DOHH2 (cell line): ENCODE measurements at regions not wholly inside any gene's neighbourhood (a gene's known extent, or its start where the extent isn't known, plus 50 kb on each side); places are given as distances from the start of the nearest gene placed in this dataset.

Source experiments
- H3F3A ChIP-seq: fragments of 200-600 bp; sonication (generic), shearing (Covaris generic); 2 replicates; pipeline ENCODE4 v1.6.0; 2016; ENCODE audit warnings: antibody characterized with exemption, mild to moderate bottlenecking; ENCODE audit not compliant: control insufficient read depth, insufficient read depth
- H3K27ac ChIP-seq: fragments of 200-600 bp; sonication (generic); 2 replicates; pipeline ENCODE4 v1.5.1; 2014; ENCODE audit warnings: low read depth, mild to moderate bottlenecking, low read length, moderate library complexity
- H3K27me3 ChIP-seq: fragments of 200-600 bp; sonication (generic); 2 replicates; pipeline ENCODE4 v1.6.1; 2014; ENCODE audit warnings: mild to moderate bottlenecking, low read length, mixed read lengths; ENCODE audit not compliant: control insufficient read depth
- H3K36me3 ChIP-seq: fragments of 200-600 bp; sonication (generic); 2 replicates; pipeline ENCODE4 v1.6.1; 2014; ENCODE audit warnings: mild to moderate bottlenecking, low read length, moderate library complexity, mixed read lengths; ENCODE audit not compliant: control insufficient read depth
- H3K4me1 ChIP-seq: fragments of 200-600 bp; sonication (generic); 2 replicates; pipeline ENCODE4 v1.6.1; 2014; ENCODE audit warnings: mild to moderate bottlenecking, low read length, mixed read lengths; ENCODE audit not compliant: control insufficient read depth
- H3K4me2 ChIP-seq: fragments of 200-600 bp; sonication (generic); 2 replicates; pipeline ENCODE4 v1.6.0; 2014; ENCODE audit warnings: mild to moderate bottlenecking, low read length, moderate library complexity
- H3K4me3 ChIP-seq: fragments of 200-600 bp; sonication (generic); 2 replicates; pipeline ENCODE4 v1.5.1; 2014; ENCODE audit warnings: mild to moderate bottlenecking, low read length, mixed read lengths
- H3K79me2 ChIP-seq: fragments of 200-600 bp; sonication (generic); 2 replicates; pipeline ENCODE4 v1.6.1; 2014; ENCODE audit warnings: mild to moderate bottlenecking, low read length, mixed read lengths; ENCODE audit not compliant: control insufficient read depth
- H3K9me2 ChIP-seq: fragments of 200-600 bp; sonication (generic); replicated peaks from 2 replicates; pipeline ENCODE4 v1.6.1; 2014; ENCODE audit warnings: mild to moderate bottlenecking, low read length, mixed read lengths; ENCODE audit not compliant: control insufficient read depth
- H3K9me3 ChIP-seq: fragments of 200-600 bp; sonication (generic); 2 replicates; pipeline ENCODE4 v1.6.1; 2014; ENCODE audit warnings: antibody characterized with exemption, low read length, mixed read lengths; ENCODE audit not compliant: control insufficient read depth, insufficient read depth
- H4K20me1 ChIP-seq: fragments of 200-600 bp; sonication (generic); 2 replicates; pipeline ENCODE4 v1.6.0; 2014; ENCODE audit warnings: low read depth, mild to moderate bottlenecking, antibody characterized with exemption, low read length, moderate library complexity; ENCODE audit not compliant: control insufficient read depth, insufficient read depth
- EZH2phosphoT487 ChIP-seq: fragments of 200-600 bp; sonication (generic); IDR thresholded peaks from 2 replicates; pipeline ENCODE4 v1.6.1; 2017; ENCODE audit warnings: borderline replicate concordance, mild to moderate bottlenecking, antibody characterized with exemption, low read length, moderate library complexity, mixed read lengths
- TF ChIP-seq, protein P1 (sequence below): fragments of 200-600 bp; sonication (generic); IDR thresholded peaks from one replicate; pipeline ENCODE4 v1.5.1; 2014; ENCODE audit warnings: antibody characterized with exemption, mild to moderate bottlenecking, low read depth, low read length; ENCODE audit not compliant: poor library complexity, severe bottlenecking

DNA sequence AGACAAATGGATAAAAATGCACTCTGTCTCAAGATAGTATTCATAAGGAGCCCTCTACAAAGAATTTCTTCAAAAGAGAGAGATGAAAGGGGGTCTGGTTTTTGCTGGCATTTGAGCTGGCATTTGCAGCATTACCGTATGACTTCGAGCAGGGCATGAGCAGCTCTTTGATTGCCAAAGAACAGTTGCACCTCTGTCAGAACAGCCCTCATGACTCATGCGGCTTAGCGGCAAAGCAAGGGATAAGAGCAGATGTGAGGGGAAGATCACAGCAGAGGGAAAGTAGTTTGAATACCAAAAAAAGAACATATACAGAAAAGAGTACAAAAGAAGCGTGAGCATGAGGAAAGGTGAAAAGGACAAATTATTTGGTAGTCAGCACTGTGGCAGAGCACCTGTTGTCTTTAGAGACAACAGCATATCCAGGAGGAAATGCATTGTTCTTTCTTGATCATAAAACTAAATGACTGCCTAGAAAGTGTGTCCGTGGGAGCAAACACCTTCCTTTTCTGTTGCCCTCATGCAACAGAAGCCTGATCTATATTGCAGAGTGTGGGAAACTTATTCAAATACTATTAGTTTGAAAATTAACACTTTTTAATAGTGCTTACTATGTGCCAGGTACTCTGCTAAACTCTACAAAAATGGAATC is 80.5 kb upstream of the SLC24A5 start:
- Histone ChIP-seq H3K4me2 (no peak overlapping the region), H3K36me3 (no peaks in the 10 kb centered on the region), H3K4me1 (no peaks in the 10 kb centered on the region), H3K9me2 (no peaks in the 10 kb centered on the region), H4K20me1 (no peaks in the 10 kb centered on the region), H3K9me3 (no peaks in the 10 kb centered on the region), H3F3A (no peaks in the 10 kb centered on the region), H3K27me3 (no peaks in the 10 kb centered on the region), H3K79me2 (no peaks in the 10 kb centered on the region), H3K27ac (no peak overlapping the region), H3K4me3 (no peak overlapping the region)
- TF ChIP-seq, protein P1, sequence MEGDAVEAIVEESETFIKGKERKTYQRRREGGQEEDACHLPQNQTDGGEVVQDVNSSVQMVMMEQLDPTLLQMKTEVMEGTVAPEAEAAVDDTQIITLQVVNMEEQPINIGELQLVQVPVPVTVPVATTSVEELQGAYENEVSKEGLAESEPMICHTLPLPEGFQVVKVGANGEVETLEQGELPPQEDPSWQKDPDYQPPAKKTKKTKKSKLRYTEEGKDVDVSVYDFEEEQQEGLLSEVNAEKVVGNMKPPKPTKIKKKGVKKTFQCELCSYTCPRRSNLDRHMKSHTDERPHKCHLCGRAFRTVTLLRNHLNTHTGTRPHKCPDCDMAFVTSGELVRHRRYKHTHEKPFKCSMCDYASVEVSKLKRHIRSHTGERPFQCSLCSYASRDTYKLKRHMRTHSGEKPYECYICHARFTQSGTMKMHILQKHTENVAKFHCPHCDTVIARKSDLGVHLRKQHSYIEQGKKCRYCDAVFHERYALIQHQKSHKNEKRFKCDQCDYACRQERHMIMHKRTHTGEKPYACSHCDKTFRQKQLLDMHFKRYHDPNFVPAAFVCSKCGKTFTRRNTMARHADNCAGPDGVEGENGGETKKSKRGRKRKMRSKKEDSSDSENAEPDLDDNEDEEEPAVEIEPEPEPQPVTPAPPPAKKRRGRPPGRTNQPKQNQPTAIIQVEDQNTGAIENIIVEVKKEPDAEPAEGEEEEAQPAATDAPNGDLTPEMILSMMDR: no peak
- no peak for TF ChIP-seq EZH2phosphoT487

DNA sequence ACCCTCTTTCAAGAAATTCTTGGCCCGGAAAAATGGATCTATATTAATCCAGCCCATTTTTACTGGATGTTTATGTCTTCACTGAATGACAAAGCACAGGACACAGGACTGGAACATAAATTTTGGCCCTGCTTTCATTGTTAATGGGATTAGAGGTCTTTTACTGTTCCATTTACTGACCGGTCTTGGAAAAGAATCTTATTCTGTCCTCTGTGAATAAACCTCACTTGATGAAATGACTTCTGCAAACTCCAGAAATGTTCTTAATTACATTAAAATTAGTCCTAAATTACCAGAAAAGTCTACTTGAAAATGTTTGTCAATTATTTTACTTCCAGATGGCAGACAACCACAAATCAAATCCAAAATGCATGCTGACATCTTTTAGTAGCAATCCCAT is 79.3 kb upstream of the SLC24A5 start:
- Histone ChIP-seq H3K27ac (no peak overlapping the region), H3K79me2 (no peaks in the 10 kb centered on the region), H3K9me3 (no peaks in the 10 kb centered on the region), H3K4me2 (no peak overlapping the region), H3K4me3 (no peak overlapping the region), H3K4me1 (no peaks in the 10 kb centered on the region), H3K27me3 (no peaks in the 10 kb centered on the region), H3K36me3 (no peaks in the 10 kb centered on the region), H3K9me2 (no peaks in the 10 kb centered on the region), H3F3A (no peaks in the 10 kb centered on the region), H4K20me1 (no peaks in the 10 kb centered on the region)
- TF ChIP-seq, protein P1: no peak
- no peak for TF ChIP-seq EZH2phosphoT487

DNA sequence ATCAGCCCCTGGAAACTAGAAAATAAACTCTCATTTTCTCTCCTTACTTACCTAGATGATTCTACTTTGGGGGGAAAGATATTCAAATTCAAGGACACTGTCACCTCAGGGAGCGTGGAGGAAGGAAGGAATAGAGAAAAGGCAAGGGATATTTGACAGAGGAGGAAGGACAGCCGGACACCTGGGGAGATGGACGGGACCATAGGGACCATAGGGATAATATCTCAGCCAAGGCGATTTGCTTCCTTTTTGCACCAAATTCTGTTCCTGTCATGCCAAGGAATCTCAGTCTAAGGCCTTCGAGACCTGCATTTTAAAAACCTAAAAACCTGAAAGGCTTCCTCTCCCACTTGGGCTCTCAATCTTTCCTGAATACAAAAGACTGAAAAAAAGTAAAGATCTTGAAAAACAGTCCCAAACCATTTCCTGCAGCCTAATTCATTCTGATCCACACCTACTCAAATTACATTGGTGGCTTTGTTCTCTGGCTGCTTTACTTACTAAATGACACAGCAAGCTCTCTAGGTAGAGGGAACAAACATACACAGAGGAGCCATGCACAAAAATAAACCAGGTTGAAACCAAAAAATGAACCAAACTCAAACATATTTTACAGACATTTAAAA is 73.9 kb upstream of the SLC24A5 start:
- H3K9me2 ChIP-seq: no peaks in the 10 kb centered on the region; the same call in 1 of the 2 replicates
- no peak overlapping the region for H3K4me3 ChIP-seq
- no peaks in the 10 kb centered on the region for H3K4me1 ChIP-seq

More for the DNA sequence above, 73.9 kb upstream of the SLC24A5 start:
- Histone ChIP-seq H3K79me2 (no peaks in the 10 kb centered on the region), H3K4me2 (no peak overlapping the region), H3K27me3 (no peaks in the 10 kb centered on the region), H3K9me3 (no peaks in the 10 kb centered on the region), H4K20me1 (no peaks in the 10 kb centered on the region), H3K27ac (no peak overlapping the region), H3F3A (no peaks in the 10 kb centered on the region), H3K36me3 (no peaks in the 10 kb centered on the region)
- TF ChIP-seq EZH2phosphoT487: no peak
- TF ChIP-seq, protein P1: no peak
